Left ventricle myocardium inferior (tissue), 1 donor: ENCODE measurements at regions not wholly inside any gene's neighbourhood (a gene's known extent, or its start where the extent isn't known, plus 50 kb on each side); places are given as distances from the start of the nearest gene placed in this dataset.

ENCODE experiments used
- DNase-seq: peaks from one replicate; pipeline ENCODE4 v3.0.0-alpha.2; 2020
- H3K27ac ChIP-seq: fragments of 200-600 bp; replicated peaks from 2 replicates; pipeline ENCODE4 v1.8.0; 2021
- H3K27me3 ChIP-seq: fragments of 200-600 bp; 2 replicates; pipeline ENCODE4 v1.8.0; 2021; ENCODE audit warnings: low read depth
- H3K36me3 ChIP-seq: fragments of 200-600 bp; 2 replicates; pipeline ENCODE4 v1.8.0; 2021
- H3K4me1 ChIP-seq: fragments of 200-600 bp; 2 replicates; pipeline ENCODE4 v1.8.0; 2021
- H3K4me3 ChIP-seq: fragments of 200-600 bp; 2 replicates; pipeline ENCODE4 v1.8.0; 2021; ENCODE audit warnings: mild to moderate bottlenecking, moderate library complexity
- H3K9me3 ChIP-seq: fragments of 200-600 bp; replicated peaks from 2 replicates; pipeline ENCODE4 v1.8.0; 2021
- intact Hi-C: fragments of 100-400 bp; cut with micrococcal nuclease; formaldehyde crosslinking; loops from one replicate; pipeline ENCODE4 v1.11.0; 2022
- TF ChIP-seq, protein P1 (sequence below): fragments of 200-600 bp; IDR thresholded peaks from 2 replicates; pipeline ENCODE4 v1.8.0; 2021; ENCODE audit warnings: antibody characterized with exemption, mild to moderate bottlenecking, borderline replicate concordance
- donor health status: DM: no; HTN: yes; CAD: no; lungs with severe emphysema.

DNA sequence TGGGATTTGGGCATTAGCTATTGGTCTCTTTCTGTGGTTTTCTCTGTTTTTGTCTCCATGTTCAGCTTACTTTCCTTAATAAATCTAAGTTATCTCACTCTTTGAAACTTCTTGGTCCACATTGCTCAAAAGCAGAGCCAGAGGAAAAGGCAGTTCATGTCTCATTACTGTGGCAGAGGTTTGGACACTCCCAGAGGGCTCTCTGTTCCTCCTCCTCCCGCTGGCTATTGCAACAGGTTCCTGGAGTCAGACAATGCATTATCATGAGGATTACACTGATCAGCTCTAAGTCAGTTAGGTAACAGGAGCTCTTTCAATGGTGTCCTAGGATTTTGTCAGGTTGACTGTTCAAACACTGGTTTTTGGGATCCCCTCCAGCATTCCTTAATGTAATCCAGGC, 298.8 kb downstream of the NDFIP2 start:
- Histone ChIP-seq H3K9me3 (no peaks in the 10 kb centered on the region), H3K27me3 (no peaks in the 10 kb centered on the region), H3K27ac (peak overlapping the region; percentile 21), H3K36me3 (no peaks in the 10 kb centered on the region), H3K4me1 (peaks cover 42% of the 10 kb centered on the region), H3K4me3 (no peak overlapping the region)
- TF ChIP-seq, protein P1, sequence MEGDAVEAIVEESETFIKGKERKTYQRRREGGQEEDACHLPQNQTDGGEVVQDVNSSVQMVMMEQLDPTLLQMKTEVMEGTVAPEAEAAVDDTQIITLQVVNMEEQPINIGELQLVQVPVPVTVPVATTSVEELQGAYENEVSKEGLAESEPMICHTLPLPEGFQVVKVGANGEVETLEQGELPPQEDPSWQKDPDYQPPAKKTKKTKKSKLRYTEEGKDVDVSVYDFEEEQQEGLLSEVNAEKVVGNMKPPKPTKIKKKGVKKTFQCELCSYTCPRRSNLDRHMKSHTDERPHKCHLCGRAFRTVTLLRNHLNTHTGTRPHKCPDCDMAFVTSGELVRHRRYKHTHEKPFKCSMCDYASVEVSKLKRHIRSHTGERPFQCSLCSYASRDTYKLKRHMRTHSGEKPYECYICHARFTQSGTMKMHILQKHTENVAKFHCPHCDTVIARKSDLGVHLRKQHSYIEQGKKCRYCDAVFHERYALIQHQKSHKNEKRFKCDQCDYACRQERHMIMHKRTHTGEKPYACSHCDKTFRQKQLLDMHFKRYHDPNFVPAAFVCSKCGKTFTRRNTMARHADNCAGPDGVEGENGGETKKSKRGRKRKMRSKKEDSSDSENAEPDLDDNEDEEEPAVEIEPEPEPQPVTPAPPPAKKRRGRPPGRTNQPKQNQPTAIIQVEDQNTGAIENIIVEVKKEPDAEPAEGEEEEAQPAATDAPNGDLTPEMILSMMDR: no peak
- DNase-seq: no peak
- intact Hi-C loops: loop anchor here (10.0 kb wide), 1 partner anchor 585 kb away; no protein-coding TSS in a partner anchor

DNA sequence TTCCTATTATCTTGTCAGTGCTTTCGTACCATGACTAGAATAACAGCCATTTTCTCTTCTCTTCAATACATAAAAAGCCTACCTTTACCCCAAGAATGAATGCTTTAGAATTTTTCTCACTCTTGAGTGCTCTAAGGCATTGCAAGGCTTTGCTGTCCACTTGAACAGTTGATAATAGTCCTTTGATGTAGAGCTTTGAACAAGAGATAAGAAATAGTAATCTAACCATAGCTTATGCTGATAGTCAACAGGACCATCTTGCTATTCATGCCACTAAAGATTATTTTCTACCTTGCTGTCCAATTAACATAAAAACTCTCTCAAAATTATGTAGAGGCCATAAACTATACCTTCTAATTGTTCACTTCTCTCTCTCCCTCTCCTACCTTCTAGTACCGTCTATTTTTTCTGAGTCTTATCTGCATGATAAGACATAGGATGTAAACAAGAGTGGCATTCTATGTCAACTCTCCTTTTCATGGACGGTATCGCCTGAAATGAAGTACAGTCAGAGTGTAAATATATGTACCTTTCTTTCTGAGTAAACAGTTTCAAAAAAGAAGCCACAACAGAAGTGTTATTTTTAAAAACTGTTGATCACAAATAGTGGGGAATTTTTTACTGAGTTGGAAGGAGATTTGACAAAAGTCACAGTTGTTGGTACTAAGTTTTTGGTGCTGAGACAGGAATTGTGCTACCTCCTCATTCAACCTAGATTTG, 297.9 kb downstream of the NDFIP2 start:
- H3K36me3 ChIP-seq: no peaks in the 10 kb centered on the region
- peaks cover 42% of the 10 kb centered on the region for H3K4me1 ChIP-seq
- intact Hi-C loops: loop anchor here (10.0 kb wide), 1 partner anchor 586 kb away; no protein-coding TSS in a partner anchor
- H3K27ac ChIP-seq: no peak overlapping the region
- H3K27me3 ChIP-seq: no peaks in the 10 kb centered on the region
- TF ChIP-seq, protein P1: no peak
- no peak for DNase-seq
- H3K4me3 ChIP-seq: no peak overlapping the region
- H3K9me3 ChIP-seq: no peaks in the 10 kb centered on the region

DNA sequence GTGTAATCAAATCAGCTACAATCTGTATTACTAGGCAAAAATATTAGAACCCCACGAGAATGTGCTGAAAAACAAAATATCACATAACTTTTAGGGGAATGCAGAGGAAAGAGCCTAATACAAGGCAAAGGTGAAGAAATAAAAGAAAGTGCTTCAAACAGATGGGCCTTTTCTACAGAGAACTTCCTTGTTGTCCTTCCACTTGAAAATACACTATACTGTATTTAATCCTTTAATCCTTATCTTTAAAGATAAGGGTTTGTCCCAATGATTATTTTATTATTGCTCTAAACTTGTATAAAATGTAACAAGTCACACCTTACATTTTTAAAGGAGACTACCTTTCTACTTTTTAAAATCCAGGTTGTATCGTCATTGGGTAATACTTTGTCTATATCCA, 296.5 kb downstream of the NDFIP2 start:
- TF ChIP-seq, protein P1: no peak
- Histone ChIP-seq H3K27ac (no peak overlapping the region), H3K27me3 (no peaks in the 10 kb centered on the region), H3K4me3 (no peak overlapping the region), H3K36me3 (no peaks in the 10 kb centered on the region), H3K9me3 (no peaks in the 10 kb centered on the region), H3K4me1 (peaks cover 31% of the 10 kb centered on the region)
- no peak for DNase-seq
- intact Hi-C loops: loop anchor here (10.0 kb wide), 1 partner anchor 587 kb away; no protein-coding TSS in a partner anchor

DNA sequence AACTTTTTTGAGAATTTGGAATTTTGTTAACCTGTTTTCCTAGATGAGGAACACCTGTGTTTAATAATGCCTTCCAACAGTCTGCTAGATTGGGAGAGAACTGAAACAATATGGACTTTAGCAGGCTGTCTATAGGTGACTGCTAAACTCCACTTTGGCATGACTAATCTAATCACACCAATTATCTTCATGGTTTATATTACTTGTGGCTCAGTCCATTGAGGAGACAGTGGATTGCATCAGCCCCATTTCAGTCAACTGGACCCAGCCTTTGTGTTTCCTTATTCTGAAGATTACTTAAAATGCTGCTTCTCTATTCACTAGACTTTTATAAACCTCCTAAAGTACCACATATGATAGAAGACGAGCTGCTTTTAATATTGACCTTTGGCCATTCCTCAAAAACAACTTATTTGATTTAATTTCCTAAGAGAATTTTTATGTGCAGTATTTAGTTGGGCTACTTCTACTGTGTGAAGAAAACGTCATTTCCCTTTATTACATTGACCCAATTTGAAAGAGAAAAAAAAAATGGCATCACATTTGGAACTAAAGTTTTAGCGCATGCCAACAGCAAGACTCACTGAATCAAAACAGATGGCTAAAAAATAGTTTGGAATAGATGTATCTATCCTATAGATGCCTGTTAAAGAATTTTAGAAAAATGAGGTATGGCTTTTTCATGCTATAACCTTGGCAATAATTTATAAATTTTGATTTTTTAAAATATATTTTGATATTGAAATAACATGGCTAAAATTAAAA, 295.8 kb downstream of the NDFIP2 start:
- Histone ChIP-seq H3K27ac (no peak overlapping the region), H3K9me3 (peaks cover 5% of the 10 kb centered on the region), H3K27me3 (no peaks in the 10 kb centered on the region), H3K4me3 (no peak overlapping the region), H3K4me1 (peaks cover 24% of the 10 kb centered on the region), H3K36me3 (no peaks in the 10 kb centered on the region)
- TF ChIP-seq, protein P1: no peak
- no peak for DNase-seq
- intact Hi-C loops: loop anchor here (10.0 kb wide), 1 partner anchor 588 kb away; no protein-coding TSS in a partner anchor

DNA sequence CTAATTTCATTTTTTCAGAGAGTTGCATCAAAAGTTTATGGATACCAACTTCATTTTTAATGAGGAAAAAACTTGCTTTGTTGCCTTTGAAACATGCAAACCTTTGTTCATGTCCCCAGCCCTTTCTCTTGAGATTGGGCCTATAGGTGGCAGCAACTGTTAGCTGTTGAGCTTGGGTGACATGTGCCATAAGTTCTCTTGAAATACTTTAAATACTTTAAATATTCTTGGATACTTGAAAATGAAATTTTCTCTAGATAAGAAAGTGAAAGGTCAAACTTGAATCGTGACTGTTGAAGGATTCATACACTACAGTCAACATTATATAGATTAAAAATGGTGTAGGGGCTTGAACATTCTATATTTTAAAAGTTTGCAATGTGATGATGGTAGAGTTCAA, 294.9 kb downstream of the NDFIP2 start:
- H3K4me3 ChIP-seq: no peak overlapping the region
- H3K27ac ChIP-seq: no peak overlapping the region
- H3K36me3 ChIP-seq: no peaks in the 10 kb centered on the region
- intact Hi-C loops: loop anchor here (10.0 kb wide), 1 partner anchor 589 kb away; no protein-coding TSS in a partner anchor
- DNase-seq: no peak
- H3K4me1 ChIP-seq: peaks cover 24% of the 10 kb centered on the region
- H3K9me3 ChIP-seq: peaks cover 11% of the 10 kb centered on the region
- TF ChIP-seq, protein P1: peak; percentile 75
- H3K27me3 ChIP-seq: no peaks in the 10 kb centered on the region
